A549 (cell line): ENCODE measurements at regions not wholly inside any gene's neighbourhood (a gene's known extent, or its start where the extent isn't known, plus 50 kb on each side); places are given as distances from the start of the nearest gene placed in this dataset.

Experiments used
- ATAC-seq, 2 experiments: fragments of 200-7000 bp in 1 of 2; fragments of >200 bp in 1 of 2; cut with Nextera tagmentation in 1 of 2; cut with Tn5 transposase in 1 of 2; 3 replicates each; pipeline versions ENCODE4 v1.8.0 to v1.9.1; 2018 to 2020; ENCODE audit warnings: mild to moderate bottlenecking in 1 of 2, moderate library complexity in 1 of 2
- CTCF ChIA-PET: fragments of 300-600 bp; sonication (Branson Sonifier 250); formaldehyde crosslinking; extraction: SDS; loops from one replicate; lab custom pipeline; 2021; ENCODE audit warnings: antibody characterized with exemption, inconsistent platforms; lab: Yijun Ruan, JAX
- POLR2A ChIA-PET: fragments of 350-600 bp; formaldehyde crosslinking; extraction: SDS; loops from one replicate; lab custom pipeline; 2021; ENCODE audit warnings: antibody characterized with exemption, inconsistent platforms; lab: Yijun Ruan, JAX
- DNase-seq, 2 experiments: peaks; one replicate each; pipeline versions ENCODE4 v3.0.0 to v3.0.0-alpha.2; 2011 to 2016; ENCODE audit warnings: low read depth in 1 of 2, low spot score in 1 of 2
- FAIRE-seq: peaks from 2 replicates; lab custom pipeline; 2011; peaks lifted over from hg19 to GRCh38; lab: Jason Lieb, UNC
- H3K27ac ChIP-seq, 2 experiments: fragments of >200 bp; sonication (Bioruptor Twin); formaldehyde crosslinking; 3 replicates each; pipeline ENCODE4 v1.5.1; 2016 to 2017
- H3K4me1 ChIP-seq: fragments of >200 bp; sonication (Bioruptor Twin); formaldehyde crosslinking; 3 replicates; pipeline ENCODE4 v1.6.1; 2016
- H3K4me2 ChIP-seq: fragments of >200 bp; sonication (Bioruptor Twin); formaldehyde crosslinking; 3 replicates; pipeline ENCODE4 v1.6.1; 2016
- H3K4me3 ChIP-seq: fragments of >200 bp; sonication (Bioruptor Twin); formaldehyde crosslinking; 3 replicates; pipeline ENCODE4 v1.5.1; 2016
- H3K9me3 ChIP-seq: fragments of >200 bp; sonication (Bioruptor Twin); formaldehyde crosslinking; 3 replicates; pipeline ENCODE4 v1.6.1; 2016
- ATOH8 ChIP-seq: fragments of 250-450 bp; sonication (Bioruptor Pico); IDR thresholded peaks from 2 replicates; pipeline ENCODE4 v1.5.0; 2020; ENCODE audit warnings: low read depth, mild to moderate bottlenecking, moderate library complexity
- BCL3 ChIP-seq: fragments of >200 bp; sonication (Bioruptor Twin); formaldehyde crosslinking; IDR thresholded peaks from 3 replicates; pipeline ENCODE4 v1.6.1; 2016
- BHLHE40 ChIP-seq: IDR thresholded peaks from 2 replicates; pipeline ENCODE4 v1.6.1; 2012; ENCODE audit warnings: low read depth, low read length, inconsistent platforms
- CBX2 ChIP-seq: fragments of 200-600 bp; sonication (generic); IDR thresholded peaks from 2 replicates; pipeline ENCODE4 v1.6.1; 2016; ENCODE audit warnings: low read depth, mild to moderate bottlenecking, borderline replicate concordance
- CBX8 ChIP-seq: fragments of 200-600 bp; sonication (generic); IDR thresholded peaks from 2 replicates; pipeline ENCODE4 v1.6.1; 2016
- CEBPB ChIP-seq, 2 experiments: fragments of >200 bp in 1 of 2; sonication (Bioruptor Twin) in 1 of 2; formaldehyde crosslinking in 1 of 2; IDR thresholded peaks; 2 replicates each; pipeline ENCODE4 v1.6.1; 2012 to 2016
- CHD2 ChIP-seq: fragments of 150-350 bp; IDR thresholded peaks from 2 replicates; pipeline ENCODE4 v1.6.1; 2014; ENCODE audit warnings: low read length; ENCODE audit not compliant: partially characterized antibody
- CTCF ChIP-seq: fragments of >200 bp; sonication (Bioruptor Twin); formaldehyde crosslinking; IDR thresholded peaks from 3 replicates; pipeline ENCODE4 v1.5.1; 2016
- E2F6 ChIP-seq: IDR thresholded peaks from 2 replicates; pipeline ENCODE4 v1.6.1; 2012; ENCODE audit warnings: low read depth, borderline replicate concordance
- EHF ChIP-seq: fragments of 250-450 bp; sonication (Bioruptor Pico); IDR thresholded peaks from 2 replicates; pipeline ENCODE4 v1.5.0; 2020; ENCODE audit warnings: mild to moderate bottlenecking
- EP300 ChIP-seq, 2 experiments: fragments of >200 bp; sonication (Bioruptor Twin); formaldehyde crosslinking; IDR thresholded peaks; 2 replicates in 1 of 2; 3 replicates in 1 of 2; pipeline ENCODE4 v1.6.1; 2016 to 2017
- FOSB ChIP-seq: fragments of 250-450 bp; sonication (Bioruptor Pico); IDR thresholded peaks from 2 replicates; pipeline ENCODE4 v1.5.0; 2020; ENCODE audit warnings: mild to moderate bottlenecking, moderate library complexity
- HDAC2 ChIP-seq: fragments of 200-600 bp; sonication (generic); IDR thresholded peaks from 2 replicates; pipeline ENCODE4 v1.6.1; 2016
- HES2 ChIP-seq: fragments of >200 bp; sonication (Bioruptor Twin); formaldehyde crosslinking; IDR thresholded peaks from 2 replicates; pipeline ENCODE4 v1.6.1; 2016
- HEYL ChIP-seq: fragments of 250-450 bp; sonication (Bioruptor Pico); IDR thresholded peaks from 2 replicates; pipeline ENCODE4 v1.8.0; 2021; ENCODE audit warnings: mild to moderate bottlenecking, moderate library complexity
- HOXB5 ChIP-seq: fragments of 250-450 bp; sonication (Bioruptor Pico); IDR thresholded peaks from 2 replicates; pipeline ENCODE4 v1.5.0; 2020; ENCODE audit warnings: mild to moderate bottlenecking, moderate library complexity
- KDM1A ChIP-seq: fragments of 200-600 bp; sonication (generic); IDR thresholded peaks from 2 replicates; pipeline ENCODE4 v1.6.1; 2016; ENCODE audit warnings: low read depth, mild to moderate bottlenecking
- MAFK ChIP-seq: fragments of 450-650 bp; IDR thresholded peaks from 2 replicates; pipeline ENCODE4 v1.6.1; 2014; ENCODE audit not compliant: partially characterized antibody
- NFE2L2 ChIP-seq: fragments of 150-350 bp; conservative IDR thresholded peaks from 2 replicates; pipeline ENCODE4 v1.6.1; 2014; ENCODE audit warnings: low read length
- NR3C1 ChIP-seq: fragments of >200 bp; sonication (Bioruptor Twin); formaldehyde crosslinking; IDR thresholded peaks from 3 replicates; pipeline ENCODE4 v1.6.1; 2017
- PHF8 ChIP-seq: fragments of 200-600 bp; sonication (generic); IDR thresholded peaks from 2 replicates; pipeline ENCODE4 v1.6.1; 2016; ENCODE audit warnings: low read depth, mild to moderate bottlenecking, antibody characterized with exemption, moderate library complexity, borderline replicate concordance
- POLR2A ChIP-seq: IDR thresholded peaks from 2 replicates; pipeline ENCODE4 v1.6.1; 2012; ENCODE audit warnings: mild to moderate bottlenecking, low read length
- RARB ChIP-seq: fragments of 250-450 bp; sonication (Bioruptor Pico); IDR thresholded peaks from 2 replicates; pipeline ENCODE4 v1.8.0; 2021; ENCODE audit warnings: mild to moderate bottlenecking, moderate library complexity
- SMC3 ChIP-seq: fragments of >200 bp; sonication (Bioruptor Twin); formaldehyde crosslinking; IDR thresholded peaks from 3 replicates; pipeline ENCODE4 v1.6.1; 2018; ENCODE audit warnings: inconsistent platforms
- SREBF2 ChIP-seq: fragments of 450-650 bp; IDR thresholded peaks from 2 replicates; pipeline ENCODE4 v1.6.1; 2014; ENCODE audit warnings: mild to moderate bottlenecking, moderate library complexity
- TP53 ChIP-seq: fragments of 250-450 bp; sonication (Bioruptor Pico); IDR thresholded peaks from 2 replicates; pipeline ENCODE4 v1.5.0; 2021; ENCODE audit warnings: mild to moderate bottlenecking, moderate library complexity
- ZFP36 ChIP-seq: fragments of 450-650 bp; IDR thresholded peaks from 2 replicates; pipeline ENCODE4 v1.6.1; 2014; ENCODE audit warnings: borderline replicate concordance; ENCODE audit not compliant: partially characterized antibody
- ZSCAN20 ChIP-seq: fragments of 250-450 bp; sonication (Bioruptor Pico); IDR thresholded peaks from 2 replicates; pipeline ENCODE4 v1.8.0; 2022; ENCODE audit warnings: mild to moderate bottlenecking, moderate library complexity
- WGBS: methylation state at CpG from one replicate; pipeline ENCODE4 v1.1.6; 2017; ENCODE audit errors: missing lambda C conversion rate; 5-methylcytosine and 5-hydroxymethylcytosine counted together

- DNase-seq = no peak
- Histone ChIP-seq H3K4me2 (no peak overlapping the region), H3K9me3 (no peaks in the 10 kb centered on the region), H3K4me3 (no peak overlapping the region), H3K4me1 (no peaks in the 10 kb centered on the region), H3K27ac (no peak overlapping the region)
- no peak for ATAC-seq
- no peak for FAIRE-seq
- TF ChIP-seq ATOH8 = no peak
- TF ChIP-seq RARB (CRISPR knock-in tag) = no peak
- TF ChIP-seq FOSB = no peak
- TF ChIP-seq CHD2 = no peak
- no peak for TF ChIP-seq HES2
- WGBS = 80% methylated on average over 10 of the region's 10 CpGs
- CTCF ChIA-PET = interaction anchor here (1.8 kb wide), 1 partner anchor 65 kb away, joined by 5 read pairs; no protein-coding TSS in a partner anchor
- POLR2A ChIA-PET = no interaction called here
Measured at GRCh38 chr3:194251007-194251406, 100.1 kb downstream of the CPN2 start.

- FAIRE-seq = no peak
- no peak overlapping the region for H3K27ac ChIP-seq
- ATAC-seq = no peak
- WGBS = 79% methylated on average over 4 of the region's 6 CpGs
- DNase-seq = no peak
- H3K9me3 ChIP-seq = no peaks in the 10 kb centered on the region
- TF ChIP-seq HDAC2 = no peak
- no peak for TF ChIP-seq SMC3
- TF ChIP-seq PHF8 = no peak
- TF ChIP-seq SREBF2 = no peak
- TF ChIP-seq BHLHE40 = no peak
- no peak for TF ChIP-seq CTCF
- no peak for TF ChIP-seq CBX2
- TF ChIP-seq EP300 (IDR thresholded peaks at IDR 0.05) = no peak
- no peak for TF ChIP-seq CEBPB (IDR thresholded peaks at IDR 0.05)
- TF ChIP-seq KDM1A = no peak
- TF ChIP-seq BCL3 = no peak
- no peak for TF ChIP-seq HOXB5 (CRISPR knock-in tag)
- TF ChIP-seq ZSCAN20 (CRISPR knock-in tag) = no peak
- TF ChIP-seq, all 56 proteins: peak for 0
- ChIA-PET CTCF (interaction anchor here (1.8 kb wide), 1 partner anchor 64 kb away, joined by 5 read pairs; no protein-coding TSS in a partner anchor), POLR2A (no interaction called here)
- Histone ChIP-seq H3K4me1 (no peaks in the 10 kb centered on the region), H3K4me2 (no peak overlapping the region), H3K4me3 (no peak overlapping the region)
Measured at GRCh38 chr3:194251461-194251860, 99.7 kb downstream of the CPN2 start.

- ATAC-seq (no peak), DNase-seq (no peak), FAIRE-seq (no peak)
- CTCF ChIA-PET = no interaction called here
- Histone ChIP-seq H3K9me3 (no peaks in the 10 kb centered on the region), H3K4me1 (no peaks in the 10 kb centered on the region), H3K4me2 (no peak overlapping the region), H3K27ac (no peak overlapping the region), H3K4me3 (no peak overlapping the region)
- TF ChIP-seq NFE2L2 (no peak), ZFP36 (no peak), HEYL (CRISPR knock-in tag) (no peak), ZSCAN20 (CRISPR knock-in tag) (no peak), EHF (no peak), SMC3 (no peak), BCL3 (no peak), POLR2A (no peak), HDAC2 (no peak), CBX8 (no peak), CEBPB (IDR thresholded peaks at IDR 0.05) (no peak), RARB (CRISPR knock-in tag) (no peak), E2F6 (no peak), NR3C1 (no peak), MAFK (no peak), HES2 (no peak), TP53 (CRISPR knock-in tag) (no peak), CHD2 (no peak)
- POLR2A ChIA-PET = no interaction called here
- 84% methylated on average over 13 of the region's 18 CpGs for WGBS
Measured at GRCh38 chr3:194251891-194252560, 99.1 kb downstream of the CPN2 start.
